ENCODE measurements at regions not wholly inside any gene's neighbourhood (a gene's known extent, or its start where the extent isn't known, plus 50 kb on each side); places are given as distances from the start of the nearest gene placed in this dataset.
"Not testable (repeated sequence)": the region's sequence is repeated elsewhere in the genome, so short reads cannot be mapped to it uniquely, and the experiment has no call there.

DNA sequence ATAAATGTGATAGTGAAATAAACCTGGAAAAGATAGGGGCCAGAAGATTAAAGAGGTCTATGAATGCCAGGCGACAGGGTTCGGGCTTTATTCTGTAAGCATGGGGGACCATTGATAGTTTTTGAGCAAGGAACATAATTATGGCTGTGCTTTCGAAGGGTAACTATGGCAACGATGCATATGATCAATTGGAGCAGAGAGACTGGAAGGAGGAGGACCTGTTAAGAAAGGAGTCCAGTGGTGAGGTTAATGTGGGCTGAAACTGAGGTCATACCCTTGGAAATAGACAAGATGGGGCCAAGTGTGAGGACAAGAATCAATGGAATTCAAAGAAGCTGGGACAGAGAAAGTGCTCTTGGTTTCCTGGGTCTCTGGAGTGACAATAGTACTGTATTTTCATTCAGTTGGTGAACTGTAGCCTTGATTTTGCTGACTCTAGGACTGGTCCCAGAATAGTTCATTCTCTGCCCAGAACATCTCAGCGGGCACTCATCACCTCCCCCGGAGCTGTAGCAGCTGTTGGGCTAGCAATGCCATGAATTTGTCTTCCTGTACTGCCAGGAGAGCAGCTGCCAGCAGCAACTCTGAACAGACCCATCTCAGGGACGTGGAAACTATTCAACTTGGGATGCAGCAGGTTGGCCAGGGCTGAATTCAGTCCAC lies 108.4 kb downstream of the SRGAP2 start:
- DNase-seq: peak in 23 of 58 donors; percentile 2 to 45 (median 17)

DNA sequence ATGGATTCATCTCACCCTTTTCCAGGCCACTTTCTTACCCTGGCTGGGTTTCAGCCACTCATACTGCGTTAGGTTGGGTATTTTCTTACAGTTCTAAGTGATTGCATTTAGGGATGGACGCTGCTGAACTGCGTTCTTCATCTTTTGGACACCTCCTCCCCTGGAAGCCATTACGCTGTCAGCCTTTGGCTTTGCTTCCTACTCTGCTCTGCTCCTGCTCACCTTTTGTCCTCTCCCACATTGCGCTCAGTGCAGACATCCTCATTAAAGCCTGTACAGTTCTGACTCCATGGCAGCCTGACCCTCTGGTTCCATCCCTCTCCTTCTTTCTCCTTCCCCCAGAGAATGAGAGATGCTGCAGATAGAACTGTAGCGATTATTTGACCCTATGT lies 108.9 kb downstream of the SRGAP2 start:
- not testable (repeated sequence) for DNase-seq

GRCh38 chr1:206314951-206315636 lies 111.8 kb downstream of the SRGAP2 start:
- not testable (repeated sequence) for DNase-seq

GRCh38 chr1:206316901-206317300 lies 113.6 kb downstream of the SRGAP2 start:
- DNase-seq: not testable (repeated sequence)

DNA sequence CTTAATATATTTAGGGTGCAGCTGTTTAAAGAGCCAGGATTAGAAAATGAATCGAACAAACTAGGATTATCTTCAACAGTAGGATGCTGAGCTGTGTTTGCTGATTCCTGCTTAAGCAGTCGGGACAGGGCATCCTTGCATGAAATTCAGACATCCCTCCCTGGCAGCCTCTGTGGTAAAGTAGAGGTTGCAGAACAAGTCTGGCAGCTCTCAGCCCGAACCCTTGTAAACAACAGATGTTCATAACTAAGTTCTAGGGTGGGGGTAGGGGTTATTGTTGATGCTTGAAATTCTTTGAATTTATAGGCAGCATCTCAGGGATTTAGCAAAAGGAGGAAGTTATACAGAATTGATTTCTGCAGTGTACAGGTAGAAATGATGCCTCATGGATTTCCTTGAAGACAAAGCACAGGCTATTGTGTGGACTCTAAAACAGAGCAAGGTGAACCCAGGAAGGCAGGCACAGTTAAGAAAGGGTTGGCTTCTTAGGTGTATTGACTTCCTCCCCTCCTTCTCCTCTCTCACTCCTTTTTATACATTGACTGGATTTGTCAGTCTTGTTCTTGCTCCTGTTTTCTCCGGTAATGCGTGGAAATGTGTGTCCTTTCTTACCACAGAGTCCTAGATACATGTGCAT lies 114.7 kb downstream of the SRGAP2 start:
- DNase-seq: not testable (repeated sequence)

DNA sequence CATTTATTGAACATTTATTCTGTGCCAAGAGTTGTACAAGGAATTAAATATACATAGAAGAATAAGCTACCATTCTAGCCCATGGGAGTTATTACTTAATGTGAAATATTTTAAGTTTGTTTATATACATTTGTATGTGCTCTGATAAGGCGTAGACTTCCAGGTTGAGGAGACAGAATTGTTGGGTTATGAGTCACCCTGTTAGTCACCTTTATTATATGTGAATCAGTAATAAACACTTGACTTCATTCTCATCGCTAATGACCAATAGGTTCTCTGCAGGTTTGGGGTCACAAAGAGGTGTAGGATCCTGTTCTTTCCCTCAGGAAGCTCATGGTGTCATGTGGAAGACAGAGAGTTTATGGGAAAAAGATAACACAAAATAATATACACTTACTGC lies 116.9 kb downstream of the SRGAP2 start:
- not testable (repeated sequence) for DNase-seq

- not testable (repeated sequence) for DNase-seq
Observed at GRCh38 chr1:206326159-206326939, 123.0 kb downstream of the SRGAP2 start.

- not testable (repeated sequence) for DNase-seq
Observed at GRCh38 chr1:206331597-206331996, 128.3 kb downstream of the SRGAP2 start.

GRCh38 chr1:206333316-206333715 lies 130.0 kb downstream of the SRGAP2 start:
- DNase-seq: not testable (repeated sequence)

DNA sequence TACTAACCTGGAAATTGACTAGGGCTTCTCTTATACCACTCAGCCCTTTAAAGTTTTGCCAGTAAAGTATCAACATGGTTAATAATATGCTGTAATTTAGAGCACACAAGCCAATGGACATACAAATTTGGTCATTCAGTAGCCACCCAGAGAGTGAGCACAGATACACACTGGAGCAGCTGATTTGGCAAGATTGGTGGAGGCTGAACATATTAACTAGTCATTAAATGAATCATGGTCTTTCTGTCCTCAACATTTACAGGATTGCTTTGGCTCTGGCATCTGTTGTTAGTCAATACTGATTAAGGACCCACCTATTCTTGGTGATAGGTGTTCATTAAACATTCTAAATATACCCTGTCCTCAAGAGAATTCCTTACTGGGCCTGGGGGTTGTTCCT lies 130.6 kb downstream of the SRGAP2 start:
- not testable (repeated sequence) for DNase-seq

- DNase-seq: not testable (repeated sequence)
Observed at GRCh38 chr1:206334481-206334880, 131.1 kb downstream of the SRGAP2 start.

DNA sequence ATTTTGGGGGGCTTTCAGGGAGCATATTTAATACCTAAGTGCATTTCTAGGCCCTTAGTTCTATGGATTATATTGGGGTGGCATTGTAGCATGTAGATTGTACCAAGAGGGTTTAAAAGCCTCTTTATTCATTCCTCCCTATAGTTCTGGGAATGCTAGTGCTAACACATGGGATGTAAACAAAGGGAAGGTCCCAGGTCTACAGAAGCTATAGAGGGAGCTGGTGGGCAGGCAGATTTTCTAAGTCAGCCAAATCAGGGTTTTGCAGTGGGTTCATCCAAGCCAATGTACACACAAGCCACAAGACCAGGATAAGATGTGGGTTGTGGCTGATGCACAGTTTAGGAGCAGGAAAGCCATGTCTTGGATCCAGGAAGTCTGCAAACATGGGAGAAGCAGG lies 131.8 kb downstream of the SRGAP2 start:
- DNase-seq: not testable (repeated sequence)

DNA sequence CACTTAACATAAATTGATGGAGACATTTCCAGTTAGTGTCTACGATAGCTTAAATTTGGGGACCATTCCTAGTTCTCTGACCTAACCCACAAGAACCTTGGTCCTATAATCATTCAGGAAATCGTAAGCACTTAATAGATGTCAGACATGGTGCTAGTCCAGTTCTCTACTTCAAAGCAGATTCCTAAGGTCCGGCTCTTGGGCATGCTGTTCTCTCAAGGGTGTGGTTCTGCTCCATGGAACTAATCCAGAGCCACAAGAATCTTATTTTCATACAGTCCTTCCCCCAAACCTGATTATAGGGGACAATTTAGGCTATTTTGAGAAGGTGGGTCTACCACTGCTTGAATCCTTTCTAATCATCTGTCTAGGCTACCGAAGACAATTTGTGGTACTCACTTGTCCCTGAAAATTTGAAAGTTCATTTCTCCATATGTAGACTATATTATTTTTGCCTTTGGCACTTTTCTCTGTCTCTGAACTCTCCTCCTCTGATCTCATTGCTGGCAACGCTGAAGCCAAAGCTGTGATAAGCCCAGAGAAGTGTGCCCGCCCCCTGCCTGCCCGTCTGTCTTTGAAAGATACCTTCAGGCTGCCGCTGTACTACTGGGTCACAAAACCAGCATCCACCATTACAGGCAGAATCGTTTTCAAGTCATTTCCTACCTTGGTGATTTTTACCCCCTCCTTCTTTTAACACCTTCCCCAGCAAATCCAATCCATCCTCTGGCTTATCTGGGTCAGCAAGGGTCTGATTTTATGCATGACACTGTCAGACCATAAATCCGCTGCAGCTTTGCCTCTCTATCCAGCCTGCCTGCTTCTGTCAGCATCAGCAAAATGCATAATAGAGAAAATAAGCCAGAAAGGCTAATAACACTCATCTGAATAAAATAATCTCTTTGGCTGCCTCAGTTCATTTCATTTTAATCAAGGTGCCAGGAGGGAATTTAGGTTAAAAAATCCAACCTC lies 132.8 kb downstream of the SRGAP2 start:
- DNase-seq: not testable (repeated sequence)

GRCh38 chr1:206337024-206337423 lies 133.3 kb upstream of the IKBKE start:
- not testable (repeated sequence) for DNase-seq

DNA sequence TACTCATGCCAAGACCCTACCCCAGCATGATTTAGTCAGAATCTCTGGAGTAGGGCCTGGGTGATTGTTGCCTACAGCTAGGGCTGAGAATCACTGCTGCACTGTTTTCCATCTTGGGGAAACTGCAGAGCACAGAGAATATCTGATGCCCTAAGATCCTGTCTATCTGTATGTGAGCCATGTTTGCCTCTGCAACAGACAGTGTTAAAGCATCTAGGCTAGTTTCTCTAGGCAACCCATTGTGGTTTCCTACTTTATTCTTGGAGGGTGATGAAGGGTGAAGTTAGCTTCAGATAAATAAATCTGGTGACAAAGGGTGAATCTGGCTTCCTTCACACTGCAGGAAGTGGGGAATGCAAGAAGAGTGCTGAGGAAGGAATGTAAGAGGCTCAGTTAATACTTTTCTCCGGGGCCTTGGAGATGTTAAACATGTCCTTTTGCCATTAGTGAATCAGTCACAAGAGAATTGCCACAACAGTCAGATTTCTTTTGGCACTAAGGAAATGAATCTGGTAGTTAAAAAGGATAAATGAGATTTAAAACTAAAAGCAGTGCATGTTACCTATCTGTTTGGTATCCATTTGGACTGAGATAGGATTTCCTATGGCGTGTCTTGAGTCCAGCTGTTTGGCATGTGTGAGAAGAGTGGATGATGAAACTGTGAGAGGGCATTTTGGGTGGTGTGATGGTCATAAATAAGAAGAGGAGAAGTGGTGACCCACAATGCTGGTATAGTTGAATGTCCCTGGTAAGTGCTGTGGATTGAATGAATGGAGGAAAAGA lies 119.6 kb upstream of the IKBKE start:
- not testable (repeated sequence) for DNase-seq

DNA sequence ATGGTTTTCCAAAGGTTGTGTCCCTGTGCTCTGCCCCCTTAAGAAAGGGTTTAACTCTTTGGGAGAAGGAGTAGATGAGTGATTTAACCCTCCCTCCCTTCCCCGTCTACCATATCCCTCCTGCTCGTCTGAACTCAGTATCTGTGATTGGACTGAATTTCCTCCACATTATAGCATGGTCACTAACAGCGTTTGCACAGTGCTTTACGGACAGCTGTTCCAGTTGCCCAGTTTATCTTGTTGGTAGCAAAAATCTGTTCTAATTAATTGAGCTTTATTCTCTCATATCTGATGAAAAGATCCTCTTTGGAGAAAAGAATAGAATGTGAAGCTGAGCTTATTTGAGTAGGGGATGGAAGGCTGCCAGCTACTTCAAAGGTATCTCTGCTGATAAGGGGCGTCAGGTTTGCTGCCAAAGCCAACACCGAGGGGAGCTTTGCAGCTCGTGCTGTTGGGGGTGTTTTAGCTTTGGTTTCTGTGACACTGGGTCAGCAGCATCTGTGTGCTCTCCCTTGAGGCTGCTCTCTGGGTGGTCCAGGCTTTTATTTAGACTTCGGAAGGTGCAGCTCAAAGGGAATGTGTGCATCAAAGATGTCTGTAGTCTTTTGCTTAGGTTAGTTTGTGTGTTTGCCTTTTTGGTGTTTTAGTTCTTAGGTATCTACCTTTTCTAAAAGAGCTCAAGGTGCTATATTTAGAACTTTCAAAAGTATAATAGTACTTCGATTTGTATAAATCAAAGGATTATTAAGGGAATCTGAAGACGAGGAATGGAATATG lies 118.8 kb upstream of the IKBKE start:
- DNase-seq: not testable (repeated sequence)

GRCh38 chr1:206356310-206356709 lies 114.0 kb upstream of the IKBKE start:
- not testable (repeated sequence) for DNase-seq

- not testable (repeated sequence) for DNase-seq
Observed at GRCh38 chr1:206357962-206358361, 112.3 kb upstream of the IKBKE start.

DNA sequence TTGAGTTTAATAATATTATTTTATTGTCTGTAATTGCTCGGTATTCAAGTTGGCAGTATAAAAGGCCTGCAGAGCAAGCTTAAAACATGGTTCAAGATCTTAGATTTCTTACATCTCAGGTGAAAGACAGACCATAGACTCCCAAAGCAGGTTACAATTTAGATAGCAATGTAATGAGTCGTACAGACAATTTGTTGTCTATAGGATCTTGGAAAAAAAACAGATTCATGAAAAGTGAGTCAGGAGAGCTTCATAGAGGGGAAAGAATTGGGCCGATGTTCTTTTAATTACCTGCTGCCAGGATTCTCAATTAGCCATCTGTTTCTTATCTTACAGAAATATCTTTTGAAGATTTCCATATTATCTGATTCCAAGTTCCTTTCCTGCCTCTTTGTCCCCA lies 111.5 kb upstream of the IKBKE start:
- DNase-seq: not testable (repeated sequence)
